Skeletal muscle satellite cell (primary cell): ENCODE measurements at regions not wholly inside any gene's neighbourhood (a gene's known extent, or its start where the extent isn't known, plus 50 kb on each side); places are given as distances from the start of the nearest gene placed in this dataset. TPM values are rescaled to one million over a fixed set of nuclear protein-coding genes. Genes with fewer than 3 reads are reported as not detected.

ENCODE experiments used
- H3K27me3 ChIP-seq: 2 replicates; pipeline ENCODE4 v1.7.0; 2013; ENCODE audit warnings: low read length; ENCODE audit not compliant: control insufficient read depth, insufficient read depth
- H3K36me3 ChIP-seq: 2 replicates; pipeline ENCODE4 v1.7.0; 2013; ENCODE audit warnings: mild to moderate bottlenecking, control low read depth, low read length; ENCODE audit not compliant: insufficient read depth
- H3K4me1 ChIP-seq: 2 replicates; pipeline ENCODE4 v1.7.0; 2013; ENCODE audit warnings: low read length; ENCODE audit not compliant: control insufficient read depth, insufficient read depth
- H3K4me2 ChIP-seq: 2 replicates; pipeline ENCODE4 v1.7.0; 2013; ENCODE audit warnings: mild to moderate bottlenecking, low read length
- H3K4me3 ChIP-seq: 2 replicates; pipeline ENCODE4 v1.7.0; 2013; ENCODE audit warnings: low read length
- H3K9ac ChIP-seq: 2 replicates; pipeline ENCODE4 v1.7.0; 2013; ENCODE audit warnings: mild to moderate bottlenecking, low read depth, low read length, moderate library complexity
- H3K9me3 ChIP-seq: replicated peaks from 2 replicates; pipeline ENCODE4 v1.7.0; 2013; ENCODE audit warnings: mild to moderate bottlenecking, control low read depth, low read length
- small RNA-seq: library from RNA; depleted of rRNA; stranded (forward); fragments of <200 nt; gene quantifications from one replicate; pipeline ENCODE3, GENCODE V24; 2012

GRCh38 chr2:215489288-215489848 lies 53.5 kb upstream of the FN1 start:
- H3K9ac ChIP-seq = no peak overlapping the region
- H3K4me2 ChIP-seq = no peak overlapping the region
- H3K27me3 ChIP-seq = no peaks in the 10 kb centered on the region
- H3K36me3 ChIP-seq = no peaks in the 10 kb centered on the region
- no peaks in the 10 kb centered on the region for H3K9me3 ChIP-seq
- H3K4me3 ChIP-seq = no peak overlapping the region
- H3K4me1 ChIP-seq = no peaks in the 10 kb centered on the region

- H3K9me3 ChIP-seq = no peaks in the 10 kb centered on the region
- H3K36me3 ChIP-seq = no peaks in the 10 kb centered on the region
- no peaks in the 10 kb centered on the region for H3K27me3 ChIP-seq
- H3K4me2 ChIP-seq = no peak overlapping the region
- H3K4me3 ChIP-seq = no peak overlapping the region
- no peak overlapping the region for H3K9ac ChIP-seq
- no peaks in the 10 kb centered on the region for H3K4me1 ChIP-seq
Observed at GRCh38 chr2:215487002-215487372, 51.1 kb upstream of the FN1 start.

DNA sequence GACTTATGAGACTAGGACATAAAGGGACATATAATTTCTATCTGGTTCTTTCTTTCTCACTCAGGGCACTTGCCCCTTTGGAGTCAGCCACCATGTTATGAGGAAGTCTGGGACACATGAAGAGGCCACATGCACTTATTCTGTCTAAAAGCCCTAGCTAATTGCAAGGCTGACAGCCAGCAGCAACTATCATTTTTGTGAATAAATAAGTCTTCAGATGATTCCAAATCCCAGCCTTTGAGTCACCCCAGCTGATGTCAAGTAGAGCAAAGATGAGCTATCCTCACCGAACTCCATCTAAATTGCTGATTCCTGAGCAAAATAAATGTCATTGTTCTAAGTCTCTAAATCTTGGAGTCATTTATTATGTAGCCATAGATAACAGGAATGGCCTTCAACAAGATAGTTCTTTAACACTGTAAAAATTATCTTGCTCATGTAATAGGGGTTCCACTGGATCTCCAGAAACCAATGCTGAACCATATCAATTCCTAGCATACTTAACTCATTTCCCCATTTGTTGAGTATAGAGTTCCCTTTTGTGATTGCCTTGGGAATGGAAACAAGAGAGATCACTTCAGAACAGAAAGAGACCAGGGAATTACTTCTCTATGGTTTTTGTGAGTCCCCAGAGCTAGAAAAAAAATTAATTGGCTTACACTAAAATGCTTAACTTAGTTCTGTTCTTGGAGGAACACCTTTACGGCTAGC lies 50.6 kb upstream of the FN1 start:
- Histone ChIP-seq H3K4me2 (no peak overlapping the region), H3K9me3 (no peaks in the 10 kb centered on the region), H3K4me3 (no peak overlapping the region), H3K4me1 (no peaks in the 10 kb centered on the region), H3K27me3 (no peaks in the 10 kb centered on the region), H3K36me3 (no peaks in the 10 kb centered on the region), H3K9ac (no peak overlapping the region)

Small RNAs in the stretch of these regions (small RNA-seq; reads per million reads assigned to genes)
- gene AC093850.1 = not detected
